BE2C (cell line): ENCODE measurements at regions not wholly inside any gene's neighbourhood (a gene's known extent, or its start where the extent isn't known, plus 50 kb on each side); places are given as distances from the start of the nearest gene placed in this dataset.

Experiments
- DNase-seq: peaks from one replicate; pipeline ENCODE4 v3.0.0-alpha.2; 2020
- H3K27me3 ChIP-seq: fragments of 250-450 bp; sonication (Bioruptor Pico); 2 replicates; pipeline ENCODE4 v1.5.1; 2020; ENCODE audit warnings: mild to moderate bottlenecking
- H3K36me3 ChIP-seq: fragments of 250-450 bp; sonication (Bioruptor Pico); 2 replicates; pipeline ENCODE4 v1.5.1; 2020; ENCODE audit warnings: mild to moderate bottlenecking
- H3K4me1 ChIP-seq: fragments of 250-450 bp; sonication (Bioruptor Pico); 2 replicates; pipeline ENCODE4 v1.5.1; 2020
- H3K4me3 ChIP-seq: 2 replicates; pipeline ENCODE4 v1.5.1; 2011; ENCODE audit warnings: low read depth, low read length
- H3K9me3 ChIP-seq: fragments of 250-450 bp; sonication (Bioruptor Pico); 2 replicates; pipeline ENCODE4 v1.5.1; 2020
- CTCF ChIP-seq: IDR thresholded peaks from 2 replicates; pipeline ENCODE4 v1.5.1; 2012; ENCODE audit warnings: mild to moderate bottlenecking, low read depth, low read length

GRCh38 chr11:19539861-19540260 lies 172.8 kb upstream of the NAV2 start:
- H3K4me3 ChIP-seq, result no peak overlapping the region
- no peaks in the 10 kb centered on the region for H3K9me3 ChIP-seq
- no peaks in the 10 kb centered on the region for H3K4me1 ChIP-seq
- H3K36me3 ChIP-seq, result no peaks in the 10 kb centered on the region
- no peak for TF ChIP-seq CTCF
- no peaks in the 10 kb centered on the region for H3K27me3 ChIP-seq
- no peak for DNase-seq

GRCh38 chr11:19537803-19538453 lies 174.7 kb upstream of the NAV2 start:
- Histone ChIP-seq H3K27me3 (no peaks in the 10 kb centered on the region), H3K9me3 (no peaks in the 10 kb centered on the region), H3K4me1 (no peaks in the 10 kb centered on the region), H3K36me3 (no peaks in the 10 kb centered on the region), H3K4me3 (no peak overlapping the region)
- no peak for DNase-seq
- no peak for TF ChIP-seq CTCF

- no peaks in the 10 kb centered on the region for H3K27me3 ChIP-seq
- DNase-seq, result no peak
- no peak for TF ChIP-seq CTCF
- H3K9me3 ChIP-seq, result no peaks in the 10 kb centered on the region
- H3K4me1 ChIP-seq, result no peaks in the 10 kb centered on the region
- no peaks in the 10 kb centered on the region for H3K36me3 ChIP-seq
- H3K4me3 ChIP-seq, result no peak overlapping the region
These were observed 176.5 kb upstream of the NAV2 start for GRCh38 chr11:19536131-19536530.

GRCh38 chr11:19530505-19530904 lies 182.1 kb upstream of the NAV2 start:
- Histone ChIP-seq H3K27me3 (no peaks in the 10 kb centered on the region), H3K4me3 (no peak overlapping the region), H3K9me3 (no peaks in the 10 kb centered on the region), H3K36me3 (no peaks in the 10 kb centered on the region), H3K4me1 (no peaks in the 10 kb centered on the region)
- no peak for DNase-seq
- no peak for TF ChIP-seq CTCF

GRCh38 chr11:19526119-19526518 lies 186.5 kb upstream of the NAV2 start:
- TF ChIP-seq CTCF, result no peak
- DNase-seq, result no peak
- no peaks in the 10 kb centered on the region for H3K9me3 ChIP-seq
- no peaks in the 10 kb centered on the region for H3K36me3 ChIP-seq
- no peaks in the 10 kb centered on the region for H3K4me1 ChIP-seq
- H3K4me3 ChIP-seq, result no peak overlapping the region
- H3K27me3 ChIP-seq, result no peaks in the 10 kb centered on the region

- no peaks in the 10 kb centered on the region for H3K4me1 ChIP-seq
- H3K9me3 ChIP-seq, result no peaks in the 10 kb centered on the region
These were observed 186.9 kb upstream of the NAV2 start for GRCh38 chr11:19525714-19526113.

More at GRCh38 chr11:19525714-19526113, 186.9 kb upstream of the NAV2 start:
- TF ChIP-seq CTCF, result no peak
- Histone ChIP-seq H3K27me3 (no peaks in the 10 kb centered on the region), H3K4me3 (no peak overlapping the region), H3K36me3 (no peaks in the 10 kb centered on the region)
- DNase-seq, result no peak
